Ovary (tissue), 3 donors: ENCODE measurements at regions not wholly inside any gene's neighbourhood (a gene's known extent, or its start where the extent isn't known, plus 50 kb on each side); places are given as distances from the start of the nearest gene placed in this dataset.

Experiments
- EP300 ChIP-seq: sonication (generic); formaldehyde crosslinking; IDR thresholded peaks from one replicate; pipeline ENCODE4 v1.6.1; 2017; ENCODE audit warnings: antibody characterized with exemption
- POLR2A ChIP-seq: fragments of 450-650 bp; IDR thresholded peaks from one replicate; pipeline ENCODE4 v1.6.1; 2017; ENCODE audit warnings: antibody characterized with exemption, mild to moderate bottlenecking, moderate library complexity
- TF ChIP-seq, protein P1 (sequence below), 3 donors: fragments of 450-650 bp in 2 of 3; fragments of 200-600 bp in 1 of 3; IDR thresholded peaks; one replicate each; pipeline versions ENCODE4 v1.5.1 to v1.8.0; 2016 to 2022; ENCODE audit warnings: antibody characterized with exemption in 3 of 3, mild to moderate bottlenecking in 1 of 3
- donor health status: DM: no; HTN: no; CAD: no.

- TF ChIP-seq, protein P1, sequence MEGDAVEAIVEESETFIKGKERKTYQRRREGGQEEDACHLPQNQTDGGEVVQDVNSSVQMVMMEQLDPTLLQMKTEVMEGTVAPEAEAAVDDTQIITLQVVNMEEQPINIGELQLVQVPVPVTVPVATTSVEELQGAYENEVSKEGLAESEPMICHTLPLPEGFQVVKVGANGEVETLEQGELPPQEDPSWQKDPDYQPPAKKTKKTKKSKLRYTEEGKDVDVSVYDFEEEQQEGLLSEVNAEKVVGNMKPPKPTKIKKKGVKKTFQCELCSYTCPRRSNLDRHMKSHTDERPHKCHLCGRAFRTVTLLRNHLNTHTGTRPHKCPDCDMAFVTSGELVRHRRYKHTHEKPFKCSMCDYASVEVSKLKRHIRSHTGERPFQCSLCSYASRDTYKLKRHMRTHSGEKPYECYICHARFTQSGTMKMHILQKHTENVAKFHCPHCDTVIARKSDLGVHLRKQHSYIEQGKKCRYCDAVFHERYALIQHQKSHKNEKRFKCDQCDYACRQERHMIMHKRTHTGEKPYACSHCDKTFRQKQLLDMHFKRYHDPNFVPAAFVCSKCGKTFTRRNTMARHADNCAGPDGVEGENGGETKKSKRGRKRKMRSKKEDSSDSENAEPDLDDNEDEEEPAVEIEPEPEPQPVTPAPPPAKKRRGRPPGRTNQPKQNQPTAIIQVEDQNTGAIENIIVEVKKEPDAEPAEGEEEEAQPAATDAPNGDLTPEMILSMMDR (IDR thresholded peaks at IDR 0.05): no peak
- TF ChIP-seq POLR2A (no peak), EP300 (no peak)
These were observed 1150.6 kb downstream of the TBL1XR1 start for GRCh38 chr3:176046703-176047102.
